Activated T-helper 17 cell treated with anti-CD3 and anti-CD28 coated beads, Interleukin-2, amount 50 U/mL, for 72 hours (primary cell): ENCODE measurements at regions not wholly inside any gene's neighbourhood (a gene's known extent, or its start where the extent isn't known, plus 50 kb on each side); places are given as distances from the start of the nearest gene placed in this dataset.
"Not testable (repeated sequence)": the region's sequence is repeated elsewhere in the genome, so short reads cannot be mapped to it uniquely, and the experiment has no call there.

ENCODE experiments used
- ATAC-seq: fragments of 150-1000 bp; cut with Tn5 transposase; replicated peaks from 2 replicates; pipeline ENCODE4 v1.10.0; 2021; ENCODE audit warnings: mild to moderate bottlenecking, moderate library complexity
- H3K27ac Mint-ChIP-seq: one replicate; pipeline ENCODE4 v1.8.0; 2022; ENCODE audit warnings: mixed read lengths
- H3K27me3 Mint-ChIP-seq: one replicate; pipeline ENCODE4 v1.8.0; 2022; ENCODE audit warnings: mixed read lengths
- H3K36me3 Mint-ChIP-seq: one replicate; pipeline ENCODE4 v1.8.0; 2022; ENCODE audit warnings: low read depth, mild to moderate bottlenecking, mixed read lengths
- H3K4me1 Mint-ChIP-seq: one replicate; pipeline ENCODE4 v1.8.0; 2022; ENCODE audit warnings: mixed read lengths
- H3K4me3 Mint-ChIP-seq: one replicate; pipeline ENCODE4 v1.8.0; 2022; ENCODE audit warnings: mild to moderate bottlenecking, mixed read lengths
- H3K9me3 Mint-ChIP-seq: one replicate; pipeline ENCODE4 v1.8.0; 2022; ENCODE audit warnings: mixed read lengths

DNA sequence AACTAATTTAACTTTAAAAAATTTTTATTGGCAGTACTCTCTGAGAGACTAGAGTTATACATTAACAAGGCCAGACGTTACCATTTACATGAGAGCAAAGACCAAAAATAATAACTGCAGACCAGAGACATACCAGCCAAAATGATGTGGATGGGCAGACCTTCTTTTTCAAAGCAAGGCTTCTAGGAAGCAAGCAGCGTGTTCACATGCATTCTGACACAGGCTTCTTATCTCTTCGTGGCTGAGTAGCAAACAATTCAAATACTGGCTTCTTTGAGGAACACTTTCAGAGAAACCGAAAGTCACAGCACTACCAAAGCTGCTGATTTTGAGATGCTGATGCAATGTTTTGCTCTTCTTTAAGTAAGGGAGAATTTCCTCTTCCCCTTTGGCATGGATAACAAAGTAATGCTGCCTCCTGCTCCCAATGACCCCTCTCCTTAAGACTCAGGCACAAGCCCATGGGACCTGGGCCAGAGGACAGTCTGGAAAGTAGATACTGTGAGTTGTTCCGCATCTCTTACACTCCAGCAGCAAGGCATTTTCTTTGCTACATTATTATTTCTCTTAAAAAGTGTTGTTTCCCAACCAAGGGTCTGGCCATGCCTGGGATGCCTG lies 181.9 kb downstream of the MREG start:
- no peak for ATAC-seq
- no peak overlapping the region for H3K4me3 Mint-ChIP-seq
- H3K27me3 Mint-ChIP-seq, result peaks cover 4% of the 10 kb centered on the region
- no peak overlapping the region for H3K27ac Mint-ChIP-seq
- H3K36me3 Mint-ChIP-seq, result no peaks in the 10 kb centered on the region
- H3K9me3 Mint-ChIP-seq, result no peaks in the 10 kb centered on the region
- H3K4me1 Mint-ChIP-seq, result no peaks in the 10 kb centered on the region

DNA sequence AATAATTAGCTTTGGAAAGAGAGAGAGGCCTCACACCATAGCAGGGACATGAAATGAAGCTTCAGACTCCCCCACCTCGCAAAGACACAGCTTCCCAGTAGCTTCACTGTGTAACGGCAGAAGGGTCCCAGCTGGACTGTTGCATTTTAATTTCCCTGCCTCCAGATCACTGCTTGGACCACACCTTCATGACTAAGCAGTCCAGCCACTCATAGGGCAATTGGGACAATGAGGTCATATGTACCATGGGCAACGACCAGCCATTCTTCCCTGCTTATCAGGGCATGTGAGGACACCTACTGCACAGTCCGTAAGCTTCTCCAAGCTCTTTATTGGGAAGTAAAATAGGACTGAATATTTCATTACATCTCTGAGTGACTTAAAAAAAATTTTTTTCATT lies 183.0 kb downstream of the MREG start:
- no peak for ATAC-seq
- no peaks in the 10 kb centered on the region for H3K9me3 Mint-ChIP-seq
- H3K27me3 Mint-ChIP-seq, result no peaks in the 10 kb centered on the region
- no peaks in the 10 kb centered on the region for H3K4me1 Mint-ChIP-seq
- H3K4me3 Mint-ChIP-seq, result no peak overlapping the region
- H3K36me3 Mint-ChIP-seq, result no peaks in the 10 kb centered on the region
- no peak overlapping the region for H3K27ac Mint-ChIP-seq

DNA sequence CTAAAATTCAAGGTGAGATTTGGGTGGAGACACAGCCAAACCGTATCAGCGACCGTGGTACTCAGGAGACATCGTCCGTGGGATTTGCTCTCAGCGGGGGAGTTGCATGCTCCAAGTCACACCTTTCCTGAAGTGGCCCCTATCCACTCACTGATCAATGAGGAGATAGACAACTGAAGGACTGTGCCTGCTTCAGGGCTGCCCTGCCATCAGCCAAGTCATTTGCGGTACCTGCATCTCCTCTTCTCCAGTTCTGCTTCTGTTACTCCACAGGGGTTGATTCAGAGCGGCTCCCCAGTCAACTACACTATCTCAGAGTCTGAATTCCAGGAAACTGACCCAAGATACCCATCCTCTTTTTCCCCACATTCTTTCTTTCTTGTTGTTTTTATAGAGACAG lies 184.1 kb downstream of the MREG start:
- Mint-ChIP-seq H3K4me3 (no peak overlapping the region), H3K27ac (no peak overlapping the region), H3K9me3 (no peaks in the 10 kb centered on the region), H3K4me1 (no peaks in the 10 kb centered on the region), H3K36me3 (no peaks in the 10 kb centered on the region), H3K27me3 (no peaks in the 10 kb centered on the region)
- ATAC-seq, result no peak

DNA sequence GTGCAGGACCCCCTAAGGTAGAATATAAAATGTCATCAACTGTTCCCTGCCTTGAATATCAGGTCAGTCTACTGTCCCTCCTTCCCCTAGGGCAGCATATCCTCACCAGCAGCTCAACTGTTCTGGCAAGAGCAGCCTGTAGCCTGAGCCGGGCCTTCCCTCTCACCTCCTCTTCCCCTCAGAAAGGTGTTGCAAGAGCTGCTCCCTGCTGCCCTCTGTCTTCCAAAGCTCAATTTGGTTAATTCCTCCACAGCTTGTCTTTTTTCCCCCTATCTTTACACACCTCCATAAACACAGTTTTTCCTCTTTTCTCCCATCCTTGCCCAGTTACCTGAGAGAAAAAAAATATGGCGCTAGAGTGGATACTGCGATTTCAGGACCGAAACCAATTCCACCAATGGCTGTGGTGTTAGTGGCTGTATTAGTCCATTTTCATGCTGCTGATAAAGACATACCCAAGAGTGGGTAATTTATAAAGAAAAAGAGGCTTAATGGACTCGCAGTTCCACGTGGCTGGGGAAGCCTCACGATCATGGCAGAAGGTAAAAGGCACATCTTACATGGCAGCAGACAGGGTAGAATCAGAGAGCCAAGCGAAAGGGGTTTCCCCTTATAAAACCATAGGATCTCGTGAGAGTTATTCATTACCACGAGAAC lies 184.7 kb downstream of the MREG start:
- no peak overlapping the region for H3K4me3 Mint-ChIP-seq
- H3K9me3 Mint-ChIP-seq, result no peaks in the 10 kb centered on the region
- peak; percentile 48 for ATAC-seq
- no peaks in the 10 kb centered on the region for H3K36me3 Mint-ChIP-seq
- H3K27me3 Mint-ChIP-seq, result no peaks in the 10 kb centered on the region
- H3K4me1 Mint-ChIP-seq, result no peaks in the 10 kb centered on the region
- no peak overlapping the region for H3K27ac Mint-ChIP-seq

DNA sequence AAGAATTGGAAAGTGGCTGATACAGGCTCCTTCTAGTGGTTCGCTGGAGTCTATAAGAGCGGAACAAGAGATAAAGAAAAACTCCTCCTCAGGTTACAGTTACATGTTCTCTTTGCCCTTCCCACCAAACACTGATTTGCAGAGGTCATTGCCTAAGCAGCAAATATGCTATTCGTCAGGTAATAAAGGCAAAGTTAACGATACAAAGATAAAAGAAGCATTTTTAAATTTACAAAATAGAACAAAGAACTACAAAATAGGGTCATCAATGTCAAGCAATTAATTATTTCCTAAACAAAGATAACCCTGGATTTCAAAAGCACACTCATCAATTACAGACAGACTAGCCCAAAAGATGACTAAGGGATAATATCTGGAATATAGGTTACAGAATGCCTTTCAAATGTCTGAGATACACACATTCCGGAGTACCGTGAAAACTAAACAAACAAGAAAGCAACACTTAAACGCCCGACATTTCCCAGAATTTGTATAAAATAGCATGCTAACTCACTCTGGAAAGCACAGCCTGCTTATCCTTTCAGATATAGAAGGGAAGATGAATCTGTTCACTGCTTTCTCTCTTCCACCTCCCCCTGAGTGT lies 186.4 kb downstream of the MREG start:
- H3K36me3 Mint-ChIP-seq, result no peaks in the 10 kb centered on the region
- no peaks in the 10 kb centered on the region for H3K27me3 Mint-ChIP-seq
- H3K27ac Mint-ChIP-seq, result no peak overlapping the region
- H3K4me3 Mint-ChIP-seq, result no peak overlapping the region
- H3K4me1 Mint-ChIP-seq, result no peaks in the 10 kb centered on the region
- ATAC-seq, result no peak
- no peaks in the 10 kb centered on the region for H3K9me3 Mint-ChIP-seq

DNA sequence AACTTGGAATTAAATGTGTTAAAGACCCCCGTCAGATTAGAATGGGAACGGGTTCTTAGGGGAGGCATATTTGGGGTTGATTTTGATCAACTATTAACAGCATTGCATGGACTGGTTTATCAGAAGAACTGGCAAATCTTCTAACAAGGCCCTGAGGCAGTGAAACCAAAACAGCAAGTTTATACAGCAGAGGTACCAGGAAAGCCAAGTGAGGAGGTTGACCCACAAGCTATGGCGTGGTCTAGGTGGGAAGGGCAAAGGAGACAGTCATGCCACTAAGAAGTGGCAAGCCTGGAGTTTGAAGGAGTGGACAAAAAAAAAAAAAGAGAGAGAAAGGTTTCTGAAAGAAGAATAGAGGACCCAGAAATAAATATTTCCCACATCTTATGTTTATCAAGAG lies 187.0 kb downstream of the MREG start:
- no peak overlapping the region for H3K27ac Mint-ChIP-seq
- no peaks in the 10 kb centered on the region for H3K9me3 Mint-ChIP-seq
- H3K4me1 Mint-ChIP-seq, result no peaks in the 10 kb centered on the region
- H3K36me3 Mint-ChIP-seq, result no peaks in the 10 kb centered on the region
- no peaks in the 10 kb centered on the region for H3K27me3 Mint-ChIP-seq
- H3K4me3 Mint-ChIP-seq, result no peak overlapping the region
- ATAC-seq, result no peak

DNA sequence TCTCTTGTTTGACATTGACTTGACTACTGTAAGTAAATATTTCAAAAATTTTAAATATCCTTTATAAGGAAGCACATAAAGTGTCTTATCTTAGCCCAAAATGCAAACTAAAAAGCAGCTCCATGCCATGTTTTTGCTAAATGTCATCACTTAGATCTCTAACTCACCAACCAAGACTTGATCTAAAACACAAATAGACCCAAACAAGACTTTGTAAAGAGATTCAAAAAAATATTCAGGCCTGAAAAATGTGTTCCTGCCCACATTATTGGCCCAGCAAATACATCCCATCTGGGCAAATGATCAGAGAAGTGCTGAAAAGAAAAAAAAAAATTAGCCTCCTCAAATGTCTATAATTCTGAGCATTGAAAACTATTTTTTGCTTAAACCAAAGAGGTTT lies 187.6 kb downstream of the MREG start:
- no peaks in the 10 kb centered on the region for H3K9me3 Mint-ChIP-seq
- H3K4me3 Mint-ChIP-seq, result no peak overlapping the region
- H3K27me3 Mint-ChIP-seq, result peaks cover 2% of the 10 kb centered on the region
- ATAC-seq, result no peak
- no peaks in the 10 kb centered on the region for H3K36me3 Mint-ChIP-seq
- no peaks in the 10 kb centered on the region for H3K4me1 Mint-ChIP-seq
- H3K27ac Mint-ChIP-seq, result no peak overlapping the region

DNA sequence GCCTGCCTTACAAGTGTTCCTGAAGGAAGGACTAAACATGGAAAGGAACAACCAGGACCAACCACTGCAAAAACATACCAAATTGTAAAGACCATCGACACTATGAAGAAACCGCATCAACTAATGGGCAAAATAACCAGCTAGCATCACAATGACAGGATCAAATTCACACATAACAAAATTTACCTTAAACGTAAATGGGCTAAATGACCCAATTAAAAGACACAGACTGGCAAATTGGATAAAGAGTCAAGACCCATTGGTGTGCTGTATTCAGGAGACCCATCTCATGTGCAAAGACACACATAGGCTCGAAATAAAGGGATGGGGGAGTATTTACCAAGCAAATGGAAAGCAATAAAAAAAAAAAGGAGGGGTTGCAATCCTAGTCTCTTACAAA lies 192.1 kb downstream of the MREG start:
- H3K27me3 Mint-ChIP-seq, result peaks cover 14% of the 10 kb centered on the region
- not testable (repeated sequence) for H3K4me1 Mint-ChIP-seq, H3K36me3 Mint-ChIP-seq, H3K4me3 Mint-ChIP-seq, ATAC-seq, H3K9me3 Mint-ChIP-seq, H3K27ac Mint-ChIP-seq

DNA sequence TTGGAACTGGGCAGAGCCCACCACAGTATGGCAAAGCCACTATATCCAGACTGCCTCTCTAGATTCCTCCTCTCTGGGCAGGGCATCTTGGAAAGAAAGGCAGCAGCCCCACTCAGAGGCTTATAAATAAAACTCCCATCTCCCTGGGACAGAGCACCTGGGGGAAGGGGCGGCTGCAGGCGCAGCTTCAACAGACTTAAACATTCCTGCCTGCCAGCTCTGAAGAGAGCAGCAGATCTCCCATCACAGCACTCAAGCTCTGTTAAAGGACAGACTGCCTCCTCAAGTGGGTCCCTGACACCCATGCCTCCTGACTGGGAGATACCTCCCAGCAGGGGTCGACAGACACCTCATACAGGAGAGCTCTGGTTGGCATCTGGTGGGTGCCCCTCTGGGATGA lies 193.6 kb downstream of the MREG start:
- H3K4me3 Mint-ChIP-seq, H3K9me3 Mint-ChIP-seq, H3K4me1 Mint-ChIP-seq, ATAC-seq, H3K36me3 Mint-ChIP-seq, H3K27ac Mint-ChIP-seq: not testable (repeated sequence)
- peaks cover 14% of the 10 kb centered on the region for H3K27me3 Mint-ChIP-seq

DNA sequence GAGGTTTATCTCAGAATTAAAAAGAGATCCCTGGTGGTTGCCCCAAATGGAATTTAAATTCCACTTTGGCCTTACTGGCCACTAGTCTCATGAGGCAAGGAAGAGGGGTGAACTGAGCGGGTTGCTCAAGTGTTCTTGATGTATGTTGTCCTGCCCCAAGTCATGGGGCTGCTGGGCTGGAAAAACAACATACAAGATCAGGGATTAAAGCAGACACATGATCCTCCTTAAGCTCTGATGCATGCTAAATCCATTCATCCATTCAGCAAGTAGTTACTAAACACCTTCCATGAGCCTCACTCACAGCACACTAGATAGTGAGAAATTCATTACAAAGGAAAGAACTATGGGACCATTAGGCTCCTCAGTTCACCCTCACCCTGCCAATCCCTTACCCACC lies 196.3 kb downstream of the MREG start:
- no peak for ATAC-seq
- no peak overlapping the region for H3K4me3 Mint-ChIP-seq
- H3K36me3 Mint-ChIP-seq, result no peaks in the 10 kb centered on the region
- no peaks in the 10 kb centered on the region for H3K4me1 Mint-ChIP-seq
- peaks cover 4% of the 10 kb centered on the region for H3K9me3 Mint-ChIP-seq
- H3K27ac Mint-ChIP-seq, result no peak overlapping the region
- peaks cover 14% of the 10 kb centered on the region for H3K27me3 Mint-ChIP-seq

DNA sequence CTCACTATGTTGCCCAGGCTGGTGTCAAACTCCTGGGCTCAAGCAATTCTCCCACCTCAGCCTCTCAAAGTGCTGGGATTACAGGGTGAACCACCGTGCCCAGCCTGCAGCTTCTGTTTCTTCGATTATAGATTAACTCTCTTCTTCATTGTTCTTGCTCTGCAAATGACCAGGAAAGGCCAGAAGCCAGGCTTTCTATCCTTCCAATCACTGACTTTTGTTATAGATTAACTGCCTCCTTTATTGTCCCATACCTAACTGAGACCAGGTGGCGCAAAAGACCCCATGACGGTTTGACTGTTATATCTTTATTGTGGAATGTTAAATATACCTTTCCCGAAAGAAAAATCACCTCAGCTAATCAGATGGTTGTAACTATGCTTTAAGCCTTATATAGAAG lies 196.9 kb downstream of the MREG start:
- Mint-ChIP-seq H3K9me3 (peaks cover 4% of the 10 kb centered on the region), H3K27ac (no peak overlapping the region), H3K4me3 (no peak overlapping the region), H3K27me3 (peaks cover 14% of the 10 kb centered on the region), H3K36me3 (no peaks in the 10 kb centered on the region), H3K4me1 (peaks cover 2% of the 10 kb centered on the region)
- ATAC-seq, result no peak

DNA sequence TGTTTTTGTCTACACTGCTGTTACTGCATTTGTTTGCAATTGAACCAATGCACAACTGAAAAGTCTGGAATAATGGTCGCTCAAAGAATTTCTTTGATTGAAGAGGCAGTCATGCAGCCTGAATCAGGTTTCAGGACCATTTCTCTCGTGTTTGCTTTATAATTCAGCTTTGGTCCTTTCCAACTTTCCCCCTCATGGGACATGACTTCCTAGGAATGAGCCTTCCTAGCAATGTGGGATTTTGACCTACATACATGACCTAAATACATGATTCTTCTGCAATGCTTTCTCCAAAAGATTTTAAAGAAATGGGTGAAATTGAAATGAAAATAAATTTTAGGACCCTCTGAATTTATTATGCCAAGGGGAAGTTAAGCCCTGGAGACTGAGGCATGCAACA lies 197.4 kb downstream of the MREG start:
- ATAC-seq, result no peak
- H3K4me3 Mint-ChIP-seq, result no peak overlapping the region
- peaks cover 4% of the 10 kb centered on the region for H3K9me3 Mint-ChIP-seq
- peaks cover 6% of the 10 kb centered on the region for H3K4me1 Mint-ChIP-seq
- H3K36me3 Mint-ChIP-seq, result no peaks in the 10 kb centered on the region
- peaks cover 14% of the 10 kb centered on the region for H3K27me3 Mint-ChIP-seq
- no peak overlapping the region for H3K27ac Mint-ChIP-seq

DNA sequence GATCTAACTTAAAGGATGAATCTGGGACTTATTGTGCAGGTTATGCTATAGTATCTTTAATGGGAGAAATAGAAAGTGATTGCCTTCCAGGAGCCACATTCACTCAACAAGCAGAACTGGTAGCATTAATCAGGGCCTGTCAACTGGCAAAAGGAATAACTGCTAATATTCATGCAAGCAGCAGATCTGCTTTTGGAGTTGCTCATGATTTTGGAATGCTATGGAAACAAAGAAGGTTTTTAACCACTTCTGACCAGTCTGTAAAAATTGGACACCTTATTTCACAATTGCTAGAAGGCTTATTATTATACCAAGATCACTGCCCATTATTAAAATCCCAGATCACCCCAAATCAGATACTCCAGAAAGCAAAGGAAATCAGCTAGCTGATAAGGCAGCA lies 200.4 kb downstream of the MREG start:
- no peak overlapping the region for H3K4me3 Mint-ChIP-seq
- H3K27ac Mint-ChIP-seq, result no peak overlapping the region
- peaks cover 8% of the 10 kb centered on the region for H3K27me3 Mint-ChIP-seq
- ATAC-seq, result no peak
- no peaks in the 10 kb centered on the region for H3K9me3 Mint-ChIP-seq
- peaks cover 7% of the 10 kb centered on the region for H3K4me1 Mint-ChIP-seq
- no peaks in the 10 kb centered on the region for H3K36me3 Mint-ChIP-seq

DNA sequence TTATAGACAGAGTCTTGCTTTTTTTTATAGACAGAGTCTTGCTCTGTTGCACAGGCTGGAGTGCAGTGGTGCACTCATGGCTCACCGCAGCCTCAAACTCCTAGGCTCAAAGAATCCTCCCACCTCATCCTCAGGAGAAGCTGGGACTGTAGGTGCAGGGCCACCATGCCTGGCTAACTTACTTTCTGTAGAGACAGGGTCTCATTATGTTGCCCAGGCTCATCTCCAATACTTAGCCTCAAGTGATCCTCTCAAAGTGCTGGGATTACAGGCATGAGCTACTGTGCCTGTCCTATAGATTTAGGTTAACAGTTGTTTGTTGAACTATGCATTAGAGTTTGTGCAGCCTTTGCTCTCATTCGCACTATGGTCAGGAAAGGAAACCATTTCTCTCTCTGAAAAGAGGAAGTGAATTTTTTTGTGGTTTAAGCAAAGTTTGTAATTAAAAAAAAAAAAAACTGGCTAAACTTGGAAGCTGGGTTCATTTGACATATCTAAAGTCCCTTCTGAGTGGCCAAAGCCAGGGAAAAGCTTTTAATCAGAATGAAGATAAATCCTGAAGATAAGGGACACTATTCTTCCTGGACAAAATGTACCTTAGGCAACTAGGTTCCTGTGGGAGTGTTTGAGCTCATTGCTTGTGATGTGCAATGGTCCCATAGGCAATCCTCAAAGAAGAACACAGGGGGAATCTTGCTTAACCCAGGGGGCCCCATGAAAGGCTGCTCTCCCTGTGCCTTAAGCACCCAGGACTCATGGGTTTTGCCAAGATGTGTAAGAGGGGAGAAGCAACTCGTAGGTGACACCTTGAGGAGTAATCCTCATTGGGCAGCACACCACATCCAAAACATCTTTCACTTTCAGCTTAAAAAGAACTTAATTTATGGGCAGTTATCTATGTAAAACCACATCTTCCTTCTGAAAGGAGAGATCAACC lies 201.7 kb downstream of the MREG start:
- no peaks in the 10 kb centered on the region for H3K9me3 Mint-ChIP-seq
- no peak overlapping the region for H3K4me3 Mint-ChIP-seq
- no peaks in the 10 kb centered on the region for H3K36me3 Mint-ChIP-seq
- peaks cover 7% of the 10 kb centered on the region for H3K4me1 Mint-ChIP-seq
- H3K27ac Mint-ChIP-seq, result no peak overlapping the region
- ATAC-seq, result no peak
- no peaks in the 10 kb centered on the region for H3K27me3 Mint-ChIP-seq

DNA sequence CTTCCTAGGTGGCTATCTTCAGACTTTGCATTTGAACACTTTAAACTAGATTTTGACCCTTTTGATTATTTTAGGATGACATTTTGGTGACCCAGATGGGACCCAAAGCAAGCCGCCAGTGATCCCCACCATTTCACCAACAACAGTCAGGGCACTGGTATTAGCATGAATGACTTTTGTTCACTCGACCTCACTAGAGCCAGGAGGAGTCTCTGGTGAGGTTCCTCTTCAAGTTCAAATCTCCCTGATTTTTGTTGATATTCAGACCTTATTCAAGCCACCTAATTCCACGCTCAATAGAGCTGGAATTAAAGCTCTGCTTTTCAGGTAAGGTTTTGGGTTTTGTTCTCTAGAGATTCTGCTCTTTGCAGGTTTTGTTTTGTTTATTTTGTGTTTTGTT lies 202.3 kb downstream of the MREG start:
- peaks cover 7% of the 10 kb centered on the region for H3K4me1 Mint-ChIP-seq
- no peak overlapping the region for H3K27ac Mint-ChIP-seq
- no peaks in the 10 kb centered on the region for H3K36me3 Mint-ChIP-seq
- H3K9me3 Mint-ChIP-seq, result no peaks in the 10 kb centered on the region
- no peak for ATAC-seq
- no peak overlapping the region for H3K4me3 Mint-ChIP-seq
- H3K27me3 Mint-ChIP-seq, result no peaks in the 10 kb centered on the region
